ENCODE measurements at regions not wholly inside any gene's neighbourhood (a gene's known extent, or its start where the extent isn't known, plus 50 kb on each side); places are given as distances from the start of the nearest gene placed in this dataset.
A peak's percentile ranks its signal among the peaks of the same experiment; 100 is the strongest.

- TF ChIP-seq POLR2A (IDR thresholded peaks at IDR 0.05): no peak
- TF ChIP-seq CTCF (IDR thresholded peaks at IDR 0.05): peak in 3 of 4 donors; percentile 35 to 57 (median 49)
Measured at GRCh38 chr4:44927399-44928380, 201.3 kb upstream of the GNPDA2 start.

Data from right lobe of liver (tissue), 4 donors.